ENCODE measurements at regions not wholly inside any gene's neighbourhood (a gene's known extent, or its start where the extent isn't known, plus 50 kb on each side); places are given as distances from the start of the nearest gene placed in this dataset.

DNA sequence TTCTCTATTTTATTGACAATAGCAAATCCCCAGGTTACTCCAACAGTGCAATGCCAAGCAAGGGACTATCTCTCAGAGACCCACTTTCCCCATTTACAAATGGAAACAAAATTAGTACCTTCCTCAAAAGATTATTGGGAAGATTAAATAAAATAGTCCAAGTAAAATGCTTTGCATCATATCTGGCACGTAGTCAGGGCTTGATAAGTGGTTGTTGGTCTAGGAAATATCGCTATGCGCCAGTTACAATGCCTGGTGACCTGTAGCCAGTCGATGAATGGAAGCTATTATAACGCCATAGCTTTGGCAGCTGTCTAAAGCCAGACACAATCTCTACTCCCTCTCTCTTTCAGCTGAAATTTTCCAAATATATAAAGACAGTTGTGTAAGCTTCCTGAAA lies 220.3 kb downstream of the RAP2A start:
- Histone ChIP-seq H3K27ac (ENCODE audit: low read depth in 2 of 2, low read length in 1 of 2) (no peak overlapping the region), H3K79me2 (ENCODE audit: insufficient read depth) (no peaks in the 10 kb centered on the region), H3K4me1 (ENCODE audit: control insufficient read depth in 1 of 2, insufficient read depth in 2 of 2, low read depth in 1 of 2, low read length in 1 of 2) (no peaks in the 10 kb centered on the region; a peak in 2 of 4 replicates), H2AFZ (ENCODE audit: low read depth) (no peak overlapping the region), H4K20me1 (ENCODE audit: insufficient read depth) (no peaks in the 10 kb centered on the region), H3F3A (replicated peaks; ENCODE audit: insufficient read depth) (no peaks in the 10 kb centered on the region), H3K27me3 (ENCODE audit: insufficient read depth) (no peaks in the 10 kb centered on the region), H3K36me3 (replicated peaks in 1 of 2; ENCODE audit: control insufficient read depth in 1 of 2, insufficient read depth in 2 of 2, low read length in 1 of 2) (no peaks in the 10 kb centered on the region), H3K4me2 (no peak overlapping the region), H3K9ac (no peak overlapping the region), H3K4me3 (ENCODE audit: low read depth in 2 of 2, low read length in 1 of 2) (no peak overlapping the region), H3K9me2 (no peaks in the 10 kb centered on the region), H3K9me3 (no peaks in the 10 kb centered on the region)
- POLR2A ChIA-PET = no interaction called here
- no peak for DNase-seq
- WGBS (ENCODE audit: low lambda C conversion rate) = 56% methylated on average over 5 of the region's 5 CpGs
- TF ChIP-seq TAF1 (IDR thresholded peaks at IDR 0.05; ENCODE audit: borderline replicate concordance, low read depth, low read length) (no peak), PBX3 (IDR thresholded peaks at IDR 0.05) (no peak), USF1 (IDR thresholded peaks at IDR 0.05; ENCODE audit: borderline replicate concordance, low read depth) (no peak), MXI1 (IDR thresholded peaks at IDR 0.05; ENCODE audit: low read depth, low read length) (no peak), FOSL2 (IDR thresholded peaks at IDR 0.05; ENCODE audit: borderline replicate concordance, low read depth) (no peak), RXRA (IDR thresholded peaks at IDR 0.05; ENCODE audit: borderline replicate concordance, low read depth) (no peak)
- TF ChIP-seq, protein P1, sequence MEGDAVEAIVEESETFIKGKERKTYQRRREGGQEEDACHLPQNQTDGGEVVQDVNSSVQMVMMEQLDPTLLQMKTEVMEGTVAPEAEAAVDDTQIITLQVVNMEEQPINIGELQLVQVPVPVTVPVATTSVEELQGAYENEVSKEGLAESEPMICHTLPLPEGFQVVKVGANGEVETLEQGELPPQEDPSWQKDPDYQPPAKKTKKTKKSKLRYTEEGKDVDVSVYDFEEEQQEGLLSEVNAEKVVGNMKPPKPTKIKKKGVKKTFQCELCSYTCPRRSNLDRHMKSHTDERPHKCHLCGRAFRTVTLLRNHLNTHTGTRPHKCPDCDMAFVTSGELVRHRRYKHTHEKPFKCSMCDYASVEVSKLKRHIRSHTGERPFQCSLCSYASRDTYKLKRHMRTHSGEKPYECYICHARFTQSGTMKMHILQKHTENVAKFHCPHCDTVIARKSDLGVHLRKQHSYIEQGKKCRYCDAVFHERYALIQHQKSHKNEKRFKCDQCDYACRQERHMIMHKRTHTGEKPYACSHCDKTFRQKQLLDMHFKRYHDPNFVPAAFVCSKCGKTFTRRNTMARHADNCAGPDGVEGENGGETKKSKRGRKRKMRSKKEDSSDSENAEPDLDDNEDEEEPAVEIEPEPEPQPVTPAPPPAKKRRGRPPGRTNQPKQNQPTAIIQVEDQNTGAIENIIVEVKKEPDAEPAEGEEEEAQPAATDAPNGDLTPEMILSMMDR (IDR thresholded peaks at IDR 0.05) = no peak
- TF ChIP-seq, protein P2, sequence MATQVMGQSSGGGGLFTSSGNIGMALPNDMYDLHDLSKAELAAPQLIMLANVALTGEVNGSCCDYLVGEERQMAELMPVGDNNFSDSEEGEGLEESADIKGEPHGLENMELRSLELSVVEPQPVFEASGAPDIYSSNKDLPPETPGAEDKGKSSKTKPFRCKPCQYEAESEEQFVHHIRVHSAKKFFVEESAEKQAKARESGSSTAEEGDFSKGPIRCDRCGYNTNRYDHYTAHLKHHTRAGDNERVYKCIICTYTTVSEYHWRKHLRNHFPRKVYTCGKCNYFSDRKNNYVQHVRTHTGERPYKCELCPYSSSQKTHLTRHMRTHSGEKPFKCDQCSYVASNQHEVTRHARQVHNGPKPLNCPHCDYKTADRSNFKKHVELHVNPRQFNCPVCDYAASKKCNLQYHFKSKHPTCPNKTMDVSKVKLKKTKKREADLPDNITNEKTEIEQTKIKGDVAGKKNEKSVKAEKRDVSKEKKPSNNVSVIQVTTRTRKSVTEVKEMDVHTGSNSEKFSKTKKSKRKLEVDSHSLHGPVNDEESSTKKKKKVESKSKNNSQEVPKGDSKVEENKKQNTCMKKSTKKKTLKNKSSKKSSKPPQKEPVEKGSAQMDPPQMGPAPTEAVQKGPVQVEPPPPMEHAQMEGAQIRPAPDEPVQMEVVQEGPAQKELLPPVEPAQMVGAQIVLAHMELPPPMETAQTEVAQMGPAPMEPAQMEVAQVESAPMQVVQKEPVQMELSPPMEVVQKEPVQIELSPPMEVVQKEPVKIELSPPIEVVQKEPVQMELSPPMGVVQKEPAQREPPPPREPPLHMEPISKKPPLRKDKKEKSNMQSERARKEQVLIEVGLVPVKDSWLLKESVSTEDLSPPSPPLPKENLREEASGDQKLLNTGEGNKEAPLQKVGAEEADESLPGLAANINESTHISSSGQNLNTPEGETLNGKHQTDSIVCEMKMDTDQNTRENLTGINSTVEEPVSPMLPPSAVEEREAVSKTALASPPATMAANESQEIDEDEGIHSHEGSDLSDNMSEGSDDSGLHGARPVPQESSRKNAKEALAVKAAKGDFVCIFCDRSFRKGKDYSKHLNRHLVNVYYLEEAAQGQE (IDR thresholded peaks at IDR 0.05; ENCODE audit: low read depth, low read length) = no peak
- TF ChIP-seq, protein P3, sequence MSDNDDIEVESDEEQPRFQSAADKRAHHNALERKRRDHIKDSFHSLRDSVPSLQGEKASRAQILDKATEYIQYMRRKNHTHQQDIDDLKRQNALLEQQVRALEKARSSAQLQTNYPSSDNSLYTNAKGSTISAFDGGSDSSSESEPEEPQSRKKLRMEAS (IDR thresholded peaks at IDR 0.05; ENCODE audit: low read depth) = no peak
- CTCF ChIA-PET = no interaction called here
